Lower lobe of right lung (tissue), 2 donors: ENCODE measurements at regions not wholly inside any gene's neighbourhood (a gene's known extent, or its start where the extent isn't known, plus 50 kb on each side); places are given as distances from the start of the nearest gene placed in this dataset.
"Not testable (repeated sequence)": the region's sequence is repeated elsewhere in the genome, so short reads cannot be mapped to it uniquely, and the experiment has no call there.

ENCODE experiments used
- ATAC-seq, 2 donors: fragments of 200-7000 bp; cut with Tn5 transposase; one replicate each; pipeline ENCODE4 v1.9.1; 2020 to 2022; ENCODE audit warnings: mild to moderate bottlenecking in 2 of 2, moderate library complexity in 2 of 2
- DNase-seq: peaks from one replicate; pipeline ENCODE4 v3.0.0-alpha.2; 2020
- H3K27ac ChIP-seq: fragments of 200-600 bp; one replicate; pipeline ENCODE4 v1.8.0; 2022
- H3K27me3 ChIP-seq: fragments of 200-600 bp; one replicate; pipeline ENCODE4 v1.8.0; 2022; ENCODE audit warnings: low read depth
- H3K36me3 ChIP-seq: fragments of 200-600 bp; one replicate; pipeline ENCODE4 v1.8.0; 2022; ENCODE audit warnings: mild to moderate bottlenecking
- H3K4me1 ChIP-seq: fragments of 200-600 bp; one replicate; pipeline ENCODE4 v1.8.0; 2022
- H3K4me3 ChIP-seq: fragments of 200-600 bp; one replicate; pipeline ENCODE4 v1.8.0; 2022; ENCODE audit warnings: mild to moderate bottlenecking
- H3K9me3 ChIP-seq: fragments of 200-600 bp; one replicate; pipeline ENCODE4 v1.8.0; 2022
- CTCF ChIP-seq: fragments of 200-600 bp; IDR thresholded peaks from one replicate; pipeline ENCODE4 v1.8.0; 2022; ENCODE audit warnings: antibody characterized with exemption, mild to moderate bottlenecking
- intact Hi-C: fragments of 100-400 bp; cut with DNase I; formaldehyde crosslinking; loops from one replicate; pipeline ENCODE4 v1.11.0; 2022
- donor health status: DM: no; HTN: yes; CAD: no; lungs with severe emphysema.

- H3K36me3 ChIP-seq, result no peaks in the 10 kb centered on the region
- no peaks in the 10 kb centered on the region for H3K4me1 ChIP-seq
- H3K27me3 ChIP-seq, result no peaks in the 10 kb centered on the region
- peaks cover 7% of the 10 kb centered on the region for H3K9me3 ChIP-seq
- H3K4me3 ChIP-seq, result no peak overlapping the region
- no peak for ATAC-seq
- no peak for TF ChIP-seq CTCF
- H3K27ac ChIP-seq, result no peak overlapping the region
- no peak for DNase-seq
- intact Hi-C loops, result no loop called here
Observed at GRCh38 chr11:41795004-41795403, 335.6 kb upstream of the LRRC4C start.

GRCh38 chr11:41799754-41800153 is 340.3 kb upstream of the LRRC4C start:
- Histone ChIP-seq H3K9me3 (no peaks in the 10 kb centered on the region), H3K4me3 (no peak overlapping the region), H3K27me3 (no peaks in the 10 kb centered on the region), H3K4me1 (no peaks in the 10 kb centered on the region), H3K27ac (no peak overlapping the region), H3K36me3 (no peaks in the 10 kb centered on the region)
- TF ChIP-seq CTCF, result no peak
- ATAC-seq, result no peak
- intact Hi-C loops, result no loop called here
- DNase-seq, result no peak

GRCh38 chr11:41803895-41804294 is 344.4 kb upstream of the LRRC4C start:
- Histone ChIP-seq H3K4me1 (no peaks in the 10 kb centered on the region), H3K27me3 (no peaks in the 10 kb centered on the region), H3K27ac (no peak overlapping the region), H3K36me3 (no peaks in the 10 kb centered on the region), H3K9me3 (no peaks in the 10 kb centered on the region), H3K4me3 (no peak overlapping the region)
- no peak for ATAC-seq
- DNase-seq, result no peak
- TF ChIP-seq CTCF, result no peak
- intact Hi-C loops, result no loop called here

GRCh38 chr11:41816396-41816795 is 356.9 kb upstream of the LRRC4C start:
- no peak for TF ChIP-seq CTCF
- H3K27ac ChIP-seq, result no peak overlapping the region
- intact Hi-C loops, result no loop called here
- no peaks in the 10 kb centered on the region for H3K9me3 ChIP-seq
- no peaks in the 10 kb centered on the region for H3K4me1 ChIP-seq
- H3K36me3 ChIP-seq, result no peaks in the 10 kb centered on the region
- H3K4me3 ChIP-seq, result no peak overlapping the region
- H3K27me3 ChIP-seq, result no peaks in the 10 kb centered on the region
- DNase-seq (no peak), ATAC-seq (no peak)

- H3K27me3 ChIP-seq, intact Hi-C loops, H3K4me1 ChIP-seq, ATAC-seq, H3K27ac ChIP-seq, DNase-seq, H3K9me3 ChIP-seq, H3K4me3 ChIP-seq, H3K36me3 ChIP-seq: not testable (repeated sequence)
Observed at GRCh38 chr11:41824287-41824686, 364.8 kb upstream of the LRRC4C start.

- no peak for ATAC-seq
- Histone ChIP-seq H3K4me1 (no peaks in the 10 kb centered on the region), H3K27ac (no peak overlapping the region), H3K36me3 (no peaks in the 10 kb centered on the region), H3K9me3 (no peaks in the 10 kb centered on the region), H3K4me3 (no peak overlapping the region), H3K27me3 (no peaks in the 10 kb centered on the region)
- TF ChIP-seq CTCF, result no peak
- no peak for DNase-seq
- intact Hi-C loops, result no loop called here
Observed at GRCh38 chr11:41826085-41826484, 366.6 kb upstream of the LRRC4C start.
